ENCODE measurements at regions not wholly inside any gene's neighbourhood (a gene's known extent, or its start where the extent isn't known, plus 50 kb on each side); places are given as distances from the start of the nearest gene placed in this dataset.

- TF ChIP-seq CTCF (IDR thresholded peaks at IDR 0.05): no peak
- TF ChIP-seq POLR2A (IDR thresholded peaks at IDR 0.05): no peak
Observed at GRCh38 chr3:105254154-105254553, 112.6 kb upstream of the ALCAM start.
